ENCODE measurements at regions not wholly inside any gene's neighbourhood (a gene's known extent, or its start where the extent isn't known, plus 50 kb on each side); places are given as distances from the start of the nearest gene placed in this dataset.

DNA sequence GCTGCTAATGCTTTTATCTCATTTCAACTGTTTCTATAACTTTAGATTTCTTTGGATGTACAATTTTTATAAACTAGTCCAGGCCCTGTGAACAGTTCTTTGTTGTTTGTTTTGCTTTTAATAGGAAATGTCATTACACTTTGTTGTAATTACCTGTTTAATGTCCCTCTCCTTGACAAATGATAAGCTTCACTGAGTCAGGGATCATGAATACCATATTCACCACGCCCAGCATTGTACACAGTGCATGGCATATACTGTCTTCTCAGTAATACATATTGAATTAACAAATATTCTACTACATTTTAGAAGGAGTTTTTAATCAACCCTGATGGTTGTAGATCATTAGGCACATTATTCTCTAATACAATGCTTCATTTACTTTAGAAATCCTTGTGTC is 1105.0 kb downstream of the MAT2B start:
- ATAC-seq (no peak), DNase-seq (ENCODE audit: low spot score) (no peak)
- intact Hi-C loops (cut with DNase I) = no loop called here

GRCh38 chr5:164614707-164615106 is 1109.3 kb downstream of the MAT2B start:
- ATAC-seq (no peak), DNase-seq (ENCODE audit: low spot score) (no peak)
- intact Hi-C loops (cut with DNase I) = no loop called here

DNA sequence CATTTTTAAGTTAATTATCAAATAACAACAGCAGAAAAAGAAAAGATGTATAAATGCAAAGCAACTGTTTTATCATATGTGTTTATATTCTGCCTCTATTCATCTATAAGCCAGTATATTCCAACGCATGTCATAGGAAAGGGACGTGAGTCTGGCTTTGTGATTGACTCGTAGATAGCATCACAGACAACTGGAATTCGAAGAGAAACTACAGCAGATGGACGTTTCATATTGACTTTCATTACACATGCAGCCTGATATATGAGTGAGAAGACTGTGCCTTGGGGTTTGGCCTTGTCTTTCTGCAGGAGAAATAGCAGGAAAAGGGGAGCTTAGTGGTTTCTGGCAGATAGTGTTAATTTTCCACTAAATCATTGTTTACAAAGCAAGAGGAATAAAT is 1111.9 kb downstream of the MAT2B start:
- no peak for ATAC-seq
- no peak for DNase-seq (ENCODE audit: low spot score)
- intact Hi-C loops (cut with DNase I) = no loop called here

DNA sequence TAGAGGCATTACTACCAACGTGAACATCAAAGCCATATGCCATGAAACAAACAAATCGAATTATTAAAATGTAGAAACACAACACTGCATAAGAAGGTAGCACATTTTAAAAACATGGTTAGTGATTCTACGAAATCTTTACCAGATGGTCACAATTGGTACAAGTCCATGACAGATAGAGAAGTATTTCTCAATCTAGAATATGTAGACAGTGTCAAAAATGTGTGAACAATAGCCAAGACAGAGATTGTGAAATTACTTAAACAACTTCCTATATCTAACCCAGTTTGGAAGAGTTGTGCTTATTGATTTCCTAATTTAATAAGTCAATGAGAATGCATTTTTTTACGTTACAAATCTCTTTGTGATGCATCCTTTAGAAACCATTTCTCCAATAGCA is 1121.6 kb downstream of the MAT2B start:
- ATAC-seq = no peak
- intact Hi-C loops (cut with DNase I) = no loop called here
- no peak for DNase-seq (ENCODE audit: low spot score)

GRCh38 chr5:164636456-164636855 is 1131.0 kb downstream of the MAT2B start:
- intact Hi-C loops (cut with DNase I) = no loop called here
- ATAC-seq (no peak), DNase-seq (ENCODE audit: low spot score) (no peak)

GRCh38 chr5:164637931-164638521 is 1132.6 kb downstream of the MAT2B start:
- no peak for ATAC-seq
- intact Hi-C loops (cut with DNase I) = no loop called here

GRCh38 chr5:164649266-164649665 is 1143.8 kb downstream of the MAT2B start:
- intact Hi-C loops (cut with DNase I) = no loop called here
- ATAC-seq (no peak), DNase-seq (ENCODE audit: low spot score) (no peak)

More at GRCh38 chr5:164637931-164638521, 1132.6 kb downstream of the MAT2B start:
- DNase-seq (ENCODE audit: low spot score) = no peak

- intact Hi-C loops (cut with DNase I) = no loop called here
- ATAC-seq = no peak
These were observed 1145.0 kb downstream of the MAT2B start for GRCh38 chr5:164650427-164650826.

DNA sequence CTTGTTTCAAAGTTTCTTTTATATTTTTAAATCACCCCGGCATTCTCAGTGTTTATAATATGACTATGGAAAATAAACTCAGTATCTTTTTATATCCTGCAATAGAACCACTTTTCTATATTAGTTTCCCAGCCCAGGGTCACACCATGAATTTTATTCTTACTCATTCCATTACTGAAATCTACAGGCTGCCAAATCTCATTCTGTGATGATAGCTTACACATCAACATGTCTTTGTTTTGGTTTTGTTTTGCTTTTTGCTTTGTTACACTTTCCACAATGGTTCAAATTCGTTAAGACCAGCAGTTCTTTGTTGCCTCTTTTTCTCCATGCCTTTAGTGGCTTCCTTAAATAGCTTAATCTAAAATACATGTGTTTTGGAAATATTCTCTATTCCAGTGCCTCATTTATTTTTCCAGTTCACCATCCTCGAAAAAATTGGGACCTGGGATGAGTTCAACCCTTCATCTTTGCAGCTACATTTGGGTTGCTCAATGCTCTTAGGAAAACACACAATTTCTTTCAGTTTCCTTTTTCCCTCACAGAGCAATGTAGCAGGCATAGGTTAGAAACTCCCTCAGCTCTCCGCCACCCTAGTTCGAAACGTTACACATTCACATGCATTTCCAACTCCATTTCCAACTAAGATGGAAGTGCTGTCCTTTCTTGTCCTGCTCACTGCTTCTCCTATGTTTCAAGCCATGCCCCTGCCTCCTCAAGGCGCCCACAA is 1146.3 kb downstream of the MAT2B start:
- intact Hi-C loops (cut with DNase I) = no loop called here
- ATAC-seq (no peak), DNase-seq (ENCODE audit: low spot score) (no peak)

More at GRCh38 chr5:164650427-164650826, 1145.0 kb downstream of the MAT2B start:
- DNase-seq (ENCODE audit: low spot score) = no peak

GRCh38 chr5:164652276-164652660 is 1146.8 kb downstream of the MAT2B start:
- intact Hi-C loops (cut with DNase I) = no loop called here
- ATAC-seq (no peak), DNase-seq (ENCODE audit: low spot score) (no peak)

GRCh38 chr5:164663198-164663989 is 1158.0 kb downstream of the MAT2B start:
- intact Hi-C loops (cut with DNase I) = no loop called here
- ATAC-seq (no peak), DNase-seq (ENCODE audit: low spot score) (no peak)

DNA sequence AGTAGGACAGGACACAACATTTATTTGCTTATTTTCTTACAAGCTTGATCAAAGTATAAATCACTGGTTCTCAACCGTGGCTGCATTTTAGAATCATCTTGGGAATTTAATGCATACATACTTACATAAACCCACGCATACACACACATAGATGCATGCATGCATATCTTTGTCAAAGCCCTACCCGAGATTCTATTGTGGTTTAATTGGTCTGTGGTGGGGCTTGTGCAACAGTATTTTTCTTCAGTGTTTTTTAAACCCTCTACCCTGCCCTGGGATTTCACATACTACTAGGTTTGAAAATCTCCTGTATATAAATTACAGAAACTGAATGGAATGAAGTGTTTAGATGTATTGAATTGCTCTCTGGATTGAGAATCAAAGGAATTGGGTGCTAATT is 1166.2 kb downstream of the MAT2B start:
- no peak for DNase-seq (ENCODE audit: low spot score)
- no peak for ATAC-seq
- intact Hi-C loops (cut with DNase I) = no loop called here

DNA sequence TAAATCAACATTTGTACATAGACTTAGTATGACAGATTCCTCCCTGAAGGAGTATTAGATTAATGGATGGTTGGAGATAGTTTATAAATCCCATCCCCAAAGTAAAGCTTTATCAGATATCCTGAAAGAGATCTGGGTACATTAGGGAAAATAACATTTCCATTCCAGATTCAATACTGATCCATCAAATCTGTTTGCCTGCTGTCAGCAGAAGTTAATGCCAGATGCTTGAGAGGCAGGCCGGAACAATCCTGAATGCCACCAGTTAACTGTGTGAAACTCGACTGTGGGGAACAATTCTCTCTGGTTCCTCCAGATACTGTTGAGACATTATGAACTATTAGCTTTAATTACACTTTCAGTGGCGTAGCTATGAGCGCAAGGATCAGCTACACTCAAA is 1166.8 kb downstream of the MAT2B start:
- intact Hi-C loops (cut with DNase I) = no loop called here
- DNase-seq (ENCODE audit: low spot score) = no peak

GRCh38 chr5:164672931-164673694 is 1167.7 kb downstream of the MAT2B start:
- no peak for ATAC-seq
- no peak for DNase-seq (ENCODE audit: low spot score)
- intact Hi-C loops (cut with DNase I) = no loop called here

More for the DNA sequence above, 1166.8 kb downstream of the MAT2B start:
- ATAC-seq = no peak

- DNase-seq (ENCODE audit: low spot score) = no peak
- ATAC-seq = no peak
- intact Hi-C loops (cut with DNase I) = no loop called here
These were observed 1174.0 kb downstream of the MAT2B start for GRCh38 chr5:164679461-164679860.

DNA sequence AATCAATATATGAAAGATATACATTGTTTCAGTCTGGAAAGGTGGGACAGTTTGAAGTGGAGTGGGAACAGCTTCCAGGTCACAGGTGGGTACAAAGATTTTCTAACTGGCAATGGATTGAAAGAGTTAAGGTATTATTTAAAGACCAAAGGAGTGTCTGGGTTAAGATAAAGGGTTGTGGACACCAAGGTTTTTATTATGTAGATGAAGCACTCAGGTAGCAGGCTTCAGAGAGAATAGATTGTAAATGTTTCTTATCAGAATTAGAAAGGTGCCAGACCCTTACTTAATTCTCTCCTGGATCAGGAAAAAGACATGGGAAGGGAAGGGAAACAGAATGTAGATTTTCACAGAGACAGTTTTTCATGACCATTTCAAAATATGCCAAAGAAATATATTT is 1174.8 kb downstream of the MAT2B start:
- intact Hi-C loops (cut with DNase I) = no loop called here
- ATAC-seq = no peak

GRCh38 chr5:164680812-164681520 is 1175.5 kb downstream of the MAT2B start:
- intact Hi-C loops (cut with DNase I) = no loop called here
- ATAC-seq (no peak), DNase-seq (ENCODE audit: low spot score) (no peak)

More for the DNA sequence above, 1174.8 kb downstream of the MAT2B start:
- no peak for DNase-seq (ENCODE audit: low spot score)

DNA sequence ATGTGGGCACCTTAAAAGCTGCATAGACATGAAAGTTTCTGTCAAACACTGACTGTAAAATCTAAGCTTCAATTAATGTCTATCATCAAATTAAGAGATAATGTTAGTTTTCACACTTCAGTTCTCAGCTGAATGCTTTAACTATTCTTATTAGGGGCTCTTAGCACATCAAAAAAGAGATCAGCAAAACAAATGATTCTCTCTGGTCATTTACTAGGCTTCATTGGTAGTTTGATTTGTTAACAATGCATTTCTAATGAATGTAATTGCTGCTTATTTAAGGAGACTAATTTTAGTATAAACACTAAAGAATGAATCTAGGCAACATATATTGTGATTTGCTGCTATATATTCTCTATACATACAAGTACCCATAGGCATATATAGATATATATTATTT is 1182.0 kb downstream of the MAT2B start:
- ATAC-seq = no peak
- intact Hi-C loops (cut with DNase I) = no loop called here
- no peak for DNase-seq (ENCODE audit: low spot score)

GRCh38 chr5:164688437-164688836 is 1183.0 kb downstream of the MAT2B start:
- ATAC-seq (no peak), DNase-seq (ENCODE audit: low spot score) (no peak)
- intact Hi-C loops (cut with DNase I) = no loop called here

Data from sciatic nerve (tissue), 2 donors.